ENCODE measurements at regions not wholly inside any gene's neighbourhood (a gene's known extent, or its start where the extent isn't known, plus 50 kb on each side); places are given as distances from the start of the nearest gene placed in this dataset.

DNA sequence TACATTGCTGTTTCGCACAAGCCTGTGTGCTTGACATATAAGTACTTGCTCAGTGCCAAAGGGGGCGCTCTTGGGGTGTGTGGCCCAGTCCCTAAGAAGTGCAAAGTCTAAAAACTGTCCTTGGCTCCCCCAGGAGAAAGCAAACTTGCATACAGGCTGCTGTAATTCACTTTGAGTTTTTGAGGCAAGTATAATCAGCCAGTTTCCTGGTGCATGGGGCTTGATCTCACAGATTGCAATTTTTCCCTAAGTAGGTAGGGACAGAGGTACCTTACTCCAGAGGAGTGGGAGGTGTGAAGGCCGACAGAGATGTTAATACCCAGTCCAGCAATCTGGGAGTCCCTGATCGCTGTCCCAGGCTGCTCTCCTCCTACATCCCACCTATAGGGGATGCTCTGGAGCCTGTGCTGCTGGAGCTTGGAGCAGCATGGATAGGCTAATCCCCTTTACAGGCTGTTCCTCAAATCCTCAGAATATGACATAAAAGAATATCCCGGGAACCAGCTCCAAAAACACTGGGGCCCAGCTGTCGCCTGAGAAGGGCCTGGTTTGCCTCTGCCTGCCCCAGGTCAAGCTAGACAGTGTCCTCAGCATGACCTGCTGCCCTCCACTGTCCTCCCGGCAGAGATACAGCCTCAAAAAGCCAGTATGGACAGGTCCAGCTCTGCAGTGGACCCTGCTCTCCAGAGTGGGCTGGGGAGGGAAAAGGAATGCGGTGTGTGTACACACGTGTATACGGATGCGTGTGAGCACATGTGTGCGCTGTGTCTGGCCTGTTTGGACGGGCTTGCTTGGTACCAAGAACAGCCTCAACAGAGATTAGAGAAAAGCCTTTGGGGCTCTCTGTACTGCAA, 136.5 kb upstream of the HAAO start:
- peak; percentile 79 to 90 for DNase-seq

DNA sequence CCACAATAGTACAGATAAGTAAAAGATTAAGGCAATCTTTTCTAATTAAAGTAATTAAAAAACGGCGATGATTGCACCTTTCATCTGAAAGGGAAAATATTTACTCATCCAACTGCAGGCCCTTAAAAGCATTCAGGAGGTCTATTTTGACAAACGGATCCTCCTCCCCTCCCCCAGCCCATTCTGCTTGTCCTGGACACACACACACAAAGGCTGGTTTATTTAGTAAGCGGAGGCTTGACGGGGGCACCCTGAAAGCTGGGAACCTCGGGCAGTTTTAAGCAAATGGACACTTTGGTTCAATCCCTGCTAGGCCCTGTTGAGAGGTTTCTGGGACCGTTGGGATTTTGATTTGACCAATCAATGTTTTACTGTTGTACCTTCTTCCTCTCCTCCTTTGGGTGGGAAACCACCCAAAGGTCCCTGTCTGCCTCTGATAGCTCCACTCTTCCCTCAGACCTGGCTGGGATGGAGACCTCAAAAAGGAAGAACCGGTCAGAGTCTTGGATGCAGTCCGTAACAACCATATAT, 135.8 kb upstream of the HAAO start:
- DNase-seq, result no peak

DNA sequence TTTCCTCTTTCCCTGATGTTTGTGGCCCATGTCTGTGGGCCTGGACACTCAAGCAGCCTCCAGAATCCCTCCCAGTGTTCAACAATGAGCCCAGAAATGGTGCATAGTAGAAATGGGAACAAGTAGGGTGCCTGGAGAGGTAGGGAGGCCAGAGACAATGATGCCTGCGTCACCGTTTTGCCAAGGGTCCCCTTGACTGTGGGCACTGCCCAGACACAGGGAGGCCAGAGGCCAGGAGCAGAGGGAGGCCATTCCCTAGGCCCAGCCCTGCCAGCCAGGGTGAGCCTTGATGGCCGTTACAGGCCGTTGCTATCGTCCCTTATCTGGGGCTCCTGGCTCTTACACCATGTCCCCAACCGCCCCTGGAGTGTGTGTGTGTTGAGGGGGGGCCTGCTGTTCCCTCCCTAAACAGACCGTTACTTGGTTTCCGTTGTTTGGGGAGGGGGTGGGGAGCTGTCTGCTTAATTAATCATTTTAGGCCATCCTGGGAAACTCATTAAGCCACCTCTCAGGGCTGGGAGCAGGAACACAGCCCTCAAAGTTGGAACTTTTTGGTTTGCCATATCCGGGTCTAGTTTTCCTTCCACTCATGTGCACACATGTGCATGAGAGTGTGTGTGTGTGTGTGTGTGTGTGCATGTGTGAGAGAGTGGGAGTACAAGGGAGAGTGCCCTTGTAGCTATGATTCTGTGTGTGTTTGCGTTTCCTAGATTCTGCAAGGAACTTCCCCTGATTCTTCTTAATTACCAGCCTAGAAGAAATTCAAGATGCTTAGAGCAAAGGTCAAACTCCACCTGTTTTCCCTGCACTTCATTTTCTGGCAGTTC, 135.2 kb upstream of the HAAO start:
- no peak for DNase-seq

DNA sequence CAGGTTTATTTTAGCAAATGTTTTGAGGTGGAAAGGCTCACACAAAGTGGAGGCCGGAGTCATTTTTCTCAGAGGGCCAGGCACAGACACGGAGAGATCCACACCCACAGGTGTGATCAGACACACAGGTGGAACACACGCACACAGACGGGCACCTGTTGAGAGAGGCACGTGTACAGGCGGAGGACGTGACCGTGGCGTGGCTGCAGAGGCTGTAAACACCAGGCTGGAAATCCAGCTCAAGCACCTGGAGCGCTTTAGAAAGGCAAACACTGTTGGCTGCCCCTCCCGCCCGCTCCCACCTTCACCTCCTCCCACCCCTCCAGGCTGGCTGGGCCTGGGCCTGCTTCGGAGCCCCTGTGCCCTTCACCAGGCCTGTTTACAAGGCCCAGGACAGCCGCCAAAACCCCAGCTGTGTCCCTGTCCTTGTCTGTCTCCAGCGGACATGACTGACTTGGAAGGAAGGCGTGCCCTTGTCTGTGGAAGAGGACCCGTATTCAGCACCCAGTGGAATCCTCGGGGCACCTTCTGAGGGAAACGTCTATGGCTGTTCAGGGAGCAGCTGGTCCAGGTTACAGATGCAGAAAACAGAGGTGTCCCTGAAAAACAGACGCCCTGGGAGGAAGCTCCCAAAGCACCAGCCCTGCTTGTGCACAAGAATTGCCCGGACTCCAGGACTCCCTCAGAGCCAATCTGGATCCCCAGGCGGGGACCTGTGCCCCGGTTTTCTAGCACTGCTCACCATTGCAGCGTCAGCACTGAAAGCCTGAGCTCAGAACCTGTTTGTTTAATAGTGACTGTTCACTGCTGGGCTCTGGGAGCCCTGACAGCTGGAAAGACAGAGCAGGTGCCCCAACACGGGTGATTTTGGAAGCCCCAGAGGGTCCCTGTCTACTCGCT, 134.3 kb upstream of the HAAO start:
- no peak for DNase-seq

DNA sequence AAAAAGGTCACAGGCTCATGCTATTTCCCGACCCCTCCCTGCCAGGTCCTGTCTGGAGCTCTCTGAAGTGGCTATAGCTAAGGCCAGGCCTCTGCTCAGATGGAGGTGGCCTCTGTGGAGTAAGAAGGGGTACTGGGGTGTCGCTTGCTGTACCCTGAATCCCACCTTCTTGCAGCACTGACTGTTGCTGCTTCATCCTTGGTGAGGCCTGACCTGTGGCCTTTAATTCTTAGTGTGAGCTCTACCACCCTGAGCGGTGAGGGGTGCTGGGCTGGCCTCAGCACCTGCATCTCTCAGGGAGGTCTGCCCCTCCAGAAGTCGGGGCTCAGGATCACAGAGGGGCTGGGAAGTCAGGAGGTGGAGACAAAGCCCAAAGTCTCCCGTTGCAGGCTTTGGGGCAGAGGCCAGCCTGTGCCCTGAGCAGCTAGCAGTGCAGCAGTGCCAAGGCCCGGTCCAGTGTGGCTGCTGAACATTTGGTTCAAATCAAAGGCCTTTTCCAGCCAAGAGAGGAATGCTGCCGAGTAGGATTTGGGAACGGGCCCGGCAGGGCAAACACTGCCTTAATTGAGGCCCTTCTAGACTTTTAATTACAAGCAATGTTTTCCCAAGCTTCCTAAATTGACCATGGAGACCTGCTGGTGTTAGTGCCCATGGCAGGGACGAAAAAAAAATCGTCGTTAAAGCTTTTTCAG, 133.5 kb upstream of the HAAO start:
- no peak for DNase-seq

DNA sequence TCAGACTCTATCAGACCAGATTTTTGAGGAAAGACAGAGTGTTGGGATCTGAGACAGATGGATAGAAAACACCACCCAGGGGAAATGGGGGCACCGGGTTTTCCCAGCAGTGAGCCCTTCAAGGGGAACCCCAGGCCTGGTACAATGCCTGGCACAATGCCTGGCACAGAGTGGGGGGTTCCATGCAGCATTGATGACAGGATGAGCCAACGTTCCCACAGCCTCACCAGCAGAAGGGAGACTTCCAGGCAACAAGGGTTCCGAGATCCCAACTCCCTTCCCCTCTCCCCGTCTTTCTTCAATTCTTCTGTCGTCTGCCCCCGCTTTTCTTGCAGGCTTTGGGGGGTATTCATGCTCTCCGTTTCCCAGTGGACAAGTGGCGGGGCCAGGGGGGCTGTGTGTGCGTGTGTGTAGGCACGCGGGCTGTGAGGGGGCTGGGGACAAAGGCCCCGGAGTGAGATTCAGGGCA, 132.1 kb upstream of the HAAO start:
- DNase-seq, result no peak

DNA sequence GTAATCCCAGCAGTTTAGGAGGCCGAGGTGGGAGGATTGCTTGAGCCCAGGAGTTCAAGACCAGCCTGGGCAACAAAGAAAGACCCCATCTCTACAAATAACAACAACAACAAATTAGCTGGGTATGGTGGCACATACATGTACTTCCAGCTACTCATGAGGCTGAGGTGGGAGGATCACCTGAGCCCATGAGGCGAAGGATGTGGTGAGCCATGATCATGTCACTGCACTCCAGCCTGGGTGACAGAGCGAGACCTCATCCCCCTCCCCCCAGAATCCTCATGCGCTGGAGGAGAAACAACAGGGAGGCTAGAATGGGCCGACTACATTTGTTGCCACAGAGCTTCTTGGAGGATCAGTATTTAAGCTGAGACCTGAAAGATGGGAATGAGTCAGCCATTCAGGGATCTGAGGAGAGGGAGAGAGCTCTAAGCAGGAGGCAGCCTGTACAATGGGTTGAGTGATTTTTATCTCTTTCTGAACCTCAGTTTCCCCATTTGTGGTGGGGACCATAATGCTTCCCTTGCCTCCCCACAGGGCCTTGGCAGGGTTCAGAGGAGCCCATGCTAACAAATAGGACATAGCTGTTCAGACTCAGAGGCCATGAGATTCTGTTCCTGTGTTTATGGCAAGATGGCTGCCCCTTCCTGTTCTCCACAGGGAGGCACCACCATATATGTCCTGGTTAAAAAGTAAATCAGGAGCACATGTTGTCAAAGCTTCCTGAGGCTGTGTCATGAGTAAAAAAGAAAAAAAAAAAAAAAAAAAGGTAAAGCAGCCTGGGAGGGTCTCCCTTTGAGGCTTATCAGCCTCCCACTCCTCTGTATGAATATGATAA, 131.4 kb upstream of the HAAO start:
- DNase-seq, result no peak

DNA sequence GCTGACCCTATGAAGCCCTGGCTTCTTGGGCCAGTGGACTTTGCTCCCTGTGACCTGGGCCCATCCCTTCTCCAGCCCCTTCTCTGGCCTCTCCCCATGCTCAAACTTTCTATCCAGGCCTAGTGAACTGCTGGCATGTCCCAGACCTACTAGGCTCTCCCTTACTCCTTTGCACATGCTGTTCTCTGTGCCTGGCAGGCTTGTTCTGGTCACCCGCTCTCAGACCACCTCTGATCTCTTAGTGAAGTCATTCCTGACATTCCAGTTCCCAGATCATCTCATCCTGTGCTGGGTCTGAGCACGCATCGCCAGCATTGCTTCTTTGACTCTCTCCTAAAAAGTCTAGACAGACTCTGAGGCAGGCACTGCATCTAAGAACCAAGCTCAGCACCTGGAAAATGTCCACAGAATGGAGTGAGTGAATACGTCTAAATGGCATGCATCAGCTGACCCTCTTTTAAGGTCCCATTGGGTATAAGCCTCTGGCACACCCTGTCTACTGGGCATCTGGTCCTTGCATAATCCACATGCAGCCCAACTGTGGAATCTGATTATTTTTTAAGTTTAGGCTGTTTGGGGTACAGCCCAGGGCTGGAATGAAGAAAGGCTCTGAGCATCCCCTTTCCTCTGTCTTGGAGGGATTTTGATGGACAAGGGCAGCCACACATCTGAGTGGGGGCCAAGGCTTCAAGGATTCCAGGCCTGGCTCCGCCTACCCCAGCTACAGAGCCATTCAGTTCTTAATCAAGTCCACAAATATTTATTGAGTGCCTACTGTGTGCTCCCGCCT, 130.6 kb upstream of the HAAO start:
- no peak for DNase-seq

DNA sequence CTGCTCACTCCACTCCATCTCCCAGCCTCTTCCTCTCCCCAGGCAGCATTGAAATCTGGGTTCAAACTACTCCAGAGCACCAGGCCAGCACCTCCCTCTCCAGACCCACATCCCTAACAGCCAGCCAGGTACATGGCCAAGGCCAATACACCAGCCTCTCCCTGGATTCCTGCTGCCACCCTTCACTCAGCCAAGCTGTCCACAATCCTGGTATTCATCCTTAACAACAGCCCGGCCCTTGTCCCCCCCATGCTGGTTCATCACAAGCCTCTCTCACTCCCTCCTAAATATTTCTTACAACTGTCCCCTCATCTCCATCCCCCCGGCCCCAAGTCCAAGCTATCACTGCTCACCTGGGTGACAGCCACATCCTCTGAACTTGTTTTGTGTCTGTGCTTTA, 129.9 kb upstream of the HAAO start:
- DNase-seq, result no peak

DNA sequence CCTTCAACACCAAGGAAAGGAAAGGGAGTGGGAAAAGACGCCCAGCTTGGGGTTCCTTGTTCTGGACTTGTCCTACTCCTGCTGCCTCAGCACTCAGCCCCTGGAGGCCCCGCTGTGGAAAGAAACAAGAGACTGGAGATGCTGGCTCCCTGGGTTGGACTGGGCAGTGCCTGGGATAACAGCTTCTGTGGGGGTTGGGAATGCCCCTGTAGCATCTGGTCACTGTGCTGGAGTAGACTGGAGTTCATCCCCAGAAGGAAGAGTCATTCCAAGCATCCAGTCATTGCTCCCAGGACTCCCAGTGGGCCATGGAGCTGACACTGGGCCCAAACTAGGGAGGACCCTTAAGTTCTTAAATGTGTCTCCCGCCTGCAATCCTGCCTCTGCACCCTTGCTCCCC, 129.3 kb upstream of the HAAO start:
- no peak for DNase-seq

DNA sequence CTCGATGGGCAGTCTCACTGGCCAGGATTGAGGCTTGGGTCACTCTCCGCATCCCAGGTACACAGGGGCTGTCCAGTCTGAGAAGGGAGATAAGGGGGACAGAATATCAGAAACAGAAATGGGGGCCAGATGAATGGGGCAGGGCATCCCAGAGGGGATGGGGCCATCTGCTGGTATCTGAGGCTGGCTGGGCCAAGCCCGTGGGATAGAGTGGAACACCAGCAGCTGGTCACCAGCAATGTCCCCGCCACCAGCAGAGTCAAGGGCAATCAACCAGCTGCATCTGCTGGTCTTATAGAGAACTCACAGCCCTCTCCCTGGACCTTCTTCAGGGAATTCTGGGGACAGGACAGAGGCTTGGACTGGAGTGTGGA, 128.8 kb upstream of the HAAO start:
- DNase-seq, result peak in 1 of 2 experiments; percentile 12

DNA sequence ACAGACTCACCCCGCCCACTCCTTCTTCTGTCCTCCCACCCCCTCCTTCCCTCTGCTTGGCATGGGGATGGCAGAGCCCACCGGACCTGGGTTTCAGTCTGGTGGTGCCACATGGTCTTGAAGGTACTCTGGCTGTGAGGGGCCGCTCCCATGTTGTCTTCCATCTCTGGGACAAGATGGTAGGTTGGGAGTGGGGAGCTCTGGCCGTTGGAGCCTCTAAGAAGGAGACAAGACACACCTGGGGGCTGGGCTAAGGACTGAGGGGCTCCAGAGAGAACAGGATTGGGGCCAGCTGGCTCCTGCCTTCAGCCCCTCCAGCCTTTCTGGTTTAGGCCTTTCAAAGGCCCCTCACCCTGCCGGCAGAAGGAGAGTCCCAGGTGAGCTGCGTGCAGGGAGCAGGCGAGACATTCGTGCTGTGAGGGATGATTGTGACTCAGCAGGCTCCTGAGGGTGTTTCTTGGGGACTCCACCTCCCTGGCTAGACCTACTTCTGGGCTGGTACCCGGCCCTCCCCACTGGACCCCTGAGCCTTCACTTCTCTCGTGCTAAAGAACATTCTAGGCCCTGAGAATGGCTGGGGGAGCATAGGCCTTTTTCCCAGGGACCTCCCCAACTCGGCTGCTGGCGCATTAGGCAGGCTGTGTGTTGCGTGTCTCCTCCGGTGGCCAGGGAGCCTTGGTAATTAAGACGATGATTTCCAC, 128.2 kb upstream of the HAAO start:
- no peak for DNase-seq

DNA sequence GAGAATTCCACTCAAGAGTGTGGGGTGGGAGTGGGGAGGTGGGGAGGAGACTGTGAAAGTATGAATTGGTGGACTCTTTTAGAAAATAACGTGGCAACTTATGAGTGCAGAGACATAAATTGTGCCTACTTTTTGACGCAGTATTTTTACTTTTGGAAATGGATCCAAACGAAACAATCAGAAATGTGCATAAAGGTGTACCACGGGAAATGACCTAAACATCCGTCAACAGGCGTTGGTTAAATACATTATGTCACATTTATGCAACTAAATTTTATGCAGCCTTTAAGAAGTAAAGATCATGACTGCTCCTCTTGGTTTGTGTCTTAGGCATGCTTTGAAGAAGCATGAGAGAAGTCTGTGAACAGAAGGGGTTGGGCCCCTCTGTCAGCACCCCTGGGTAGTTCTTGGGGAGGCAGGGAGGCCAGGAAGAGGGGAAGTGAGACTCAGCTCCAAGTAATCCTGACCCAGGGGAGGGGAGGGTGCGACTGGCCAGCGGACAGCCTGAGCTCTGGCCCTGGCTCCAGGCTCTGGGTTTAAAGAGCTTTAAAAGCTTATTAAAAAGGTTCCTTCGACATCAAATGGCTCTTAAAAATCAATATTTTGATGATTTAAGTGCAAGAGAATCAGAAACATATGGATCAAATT, 126.4 kb upstream of the HAAO start:
- DNase-seq, result no peak

DNA sequence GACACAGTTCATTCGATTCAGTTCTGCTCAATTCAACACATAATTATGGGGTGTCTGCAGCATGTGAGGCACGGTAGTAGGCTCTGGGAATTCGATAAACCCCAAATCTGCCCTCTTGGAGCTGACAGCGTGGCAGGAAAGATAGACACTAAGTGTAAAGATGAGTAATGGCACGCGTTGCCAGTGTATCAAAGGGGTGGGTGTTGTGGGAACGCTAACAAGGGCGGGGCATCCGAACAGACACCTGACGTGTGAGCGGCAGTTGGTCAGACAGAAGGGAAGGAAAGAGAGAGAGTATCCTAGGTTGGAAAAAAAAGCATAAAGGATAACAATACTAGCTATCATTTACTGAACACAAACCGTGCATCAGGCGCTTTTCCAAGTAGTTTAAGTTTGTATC, 125.7 kb upstream of the HAAO start:
- no peak for DNase-seq

DNA sequence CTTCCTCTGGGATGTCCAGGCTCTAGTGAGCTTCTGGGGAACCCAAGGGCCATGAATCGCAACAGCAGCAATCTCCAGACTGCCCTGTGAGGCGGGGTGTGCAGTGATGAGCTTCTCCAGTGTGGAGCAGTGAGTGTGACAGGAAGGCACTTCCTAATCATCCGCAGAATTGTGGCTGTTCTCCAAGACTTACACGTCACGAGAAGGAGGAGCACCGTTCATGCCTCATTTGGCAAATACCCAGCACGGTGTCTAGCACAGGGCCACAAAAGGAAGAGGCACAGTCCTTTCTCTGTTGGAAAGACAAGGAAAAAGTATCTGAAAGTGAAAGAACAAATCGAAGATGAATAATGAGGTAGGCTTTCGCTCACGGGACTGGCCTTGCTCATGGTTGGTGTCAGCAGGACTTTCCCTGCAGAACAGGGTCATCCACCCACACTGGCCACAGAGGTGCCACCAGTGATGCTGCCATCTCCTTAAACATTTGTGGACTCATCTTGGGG, 125.1 kb upstream of the HAAO start:
- DNase-seq, result no peak

DNA sequence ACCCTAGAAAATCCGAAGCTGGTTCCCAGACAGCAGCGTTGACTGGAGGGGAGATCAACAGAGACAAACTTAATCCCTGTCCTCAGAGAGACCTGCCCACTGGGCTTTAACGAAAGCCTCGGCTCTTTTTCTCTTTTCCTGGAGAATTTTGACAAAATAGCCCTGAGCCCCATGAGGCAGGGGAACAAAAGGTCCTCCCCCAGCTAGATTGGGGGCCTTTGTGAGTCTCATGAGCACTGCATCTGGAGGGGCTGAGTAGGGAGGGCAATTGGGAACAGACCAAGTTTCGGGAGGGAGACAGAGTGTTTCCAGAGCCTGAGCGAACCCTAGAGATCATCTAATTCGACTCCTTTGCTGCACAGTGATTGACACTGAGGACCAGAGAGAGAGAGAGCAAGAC, 123.9 kb upstream of the HAAO start:
- no peak for DNase-seq

DNA sequence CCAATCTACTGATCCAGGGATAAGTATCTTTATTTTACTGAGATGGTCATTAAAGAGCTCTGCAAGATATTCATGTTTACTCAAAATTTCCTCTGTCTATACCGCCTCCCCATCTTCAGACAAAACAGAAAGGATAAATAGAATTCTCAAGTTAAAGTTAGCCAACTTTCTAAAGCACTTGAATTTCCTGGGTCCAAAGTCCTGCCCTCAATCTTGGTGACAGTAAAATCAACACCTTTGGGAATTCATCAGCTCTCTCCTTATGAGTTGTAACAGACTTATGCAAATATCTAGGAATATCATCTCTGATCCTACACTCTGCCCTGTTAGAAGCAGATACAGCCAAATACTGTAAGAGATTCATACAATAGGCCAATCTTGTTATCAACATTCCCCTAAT, 122.5 kb upstream of the HAAO start:
- no peak for DNase-seq

DNA sequence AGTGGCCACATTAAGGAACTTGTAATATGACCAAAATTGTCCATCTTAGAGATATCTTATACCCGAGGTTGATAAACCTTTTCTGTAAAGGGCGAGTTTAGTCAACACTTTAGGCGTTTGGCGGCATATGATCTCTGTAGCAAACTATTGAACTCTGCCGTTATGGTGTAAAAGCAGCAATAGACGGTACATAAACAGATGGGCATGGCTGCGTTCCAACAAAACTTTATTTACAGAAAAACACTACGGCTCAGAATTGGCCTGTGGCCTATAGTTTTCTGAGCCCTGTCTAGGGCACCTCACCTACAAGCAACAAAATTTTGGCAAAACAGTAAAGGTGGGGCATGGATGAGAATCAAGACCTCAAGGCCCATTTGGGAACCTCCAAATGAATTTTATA, 121.9 kb upstream of the HAAO start:
- DNase-seq, result no peak

DNA sequence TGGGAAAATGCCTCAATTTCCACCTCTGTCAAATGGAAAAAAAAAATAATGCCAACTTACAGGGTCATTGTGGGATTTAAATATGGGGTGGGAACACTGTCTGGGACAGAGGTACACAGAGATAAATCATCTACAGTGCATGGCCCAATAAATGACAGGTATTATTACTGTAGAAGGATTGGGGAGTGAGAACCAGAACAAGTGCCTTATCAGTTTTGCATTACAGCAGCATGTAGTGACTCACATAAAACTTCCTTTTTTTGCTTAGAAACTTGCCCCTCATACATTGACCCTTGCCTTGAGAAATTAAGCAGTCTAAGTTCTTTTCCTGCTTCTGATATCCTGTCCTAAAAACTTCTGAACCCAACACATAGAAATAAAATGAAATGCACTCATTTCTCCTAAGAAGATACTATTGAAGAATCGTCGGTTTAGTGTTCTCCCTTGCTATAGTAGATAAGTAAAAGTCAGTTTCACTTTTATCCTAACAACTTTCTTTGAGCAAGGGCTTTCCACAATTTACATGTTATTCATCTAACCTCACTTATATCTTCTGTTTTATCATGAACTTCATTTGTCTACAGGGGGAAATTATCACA, 121.0 kb upstream of the HAAO start:
- DNase-seq, result no peak
